Uterus (tissue), 3 donors: ENCODE measurements at regions not wholly inside any gene's neighbourhood (a gene's known extent, or its start where the extent isn't known, plus 50 kb on each side); places are given as distances from the start of the nearest gene placed in this dataset.

Experiments used
- DNase-seq, 2 donors: peaks; one replicate each; pipeline ENCODE4 v3.0.0-alpha.2; 2019 to 2020
- H3K27ac ChIP-seq, 2 donors: fragments of 200-600 bp; sonication (generic); 1 replicate in 1 of 2; 2 replicates in 1 of 2; pipeline ENCODE4 v1.5.1; 2016 to 2018
- H3K27me3 ChIP-seq, 2 donors: fragments of 200-600 bp; sonication (generic); one replicate each; pipeline ENCODE4 v1.5.1; 2018 to 2019; ENCODE audit warnings: control low read depth in 1 of 2
- H3K36me3 ChIP-seq, 2 donors: fragments of 200-600 bp; sonication (generic); one replicate each; pipeline ENCODE4 v1.5.1; 2019; ENCODE audit warnings: control low read depth in 1 of 2
- H3K4me1 ChIP-seq, 2 donors: fragments of 200-600 bp; sonication (generic); one replicate each; pipeline ENCODE4 v1.5.1; 2018 to 2019; ENCODE audit warnings: control low read depth in 1 of 2
- H3K4me3 ChIP-seq, 2 donors: fragments of 200-600 bp; sonication (generic); 1 replicate in 1 of 2; 2 replicates in 1 of 2; pipeline ENCODE4 v1.5.1; 2018 to 2019; ENCODE audit warnings: mild to moderate bottlenecking in 1 of 2
- H3K9me3 ChIP-seq, 2 donors: fragments of 200-600 bp; sonication (generic); one replicate each; pipeline ENCODE4 v1.5.1; 2019; ENCODE audit warnings: control low read depth in 1 of 2
- CTCF ChIP-seq, 4 experiments: fragments of 200-600 bp in 2 of 4; fragments of 450-650 bp in 2 of 4; sonication (generic) in 2 of 4; IDR thresholded peaks; one replicate each; pipeline ENCODE4 v1.5.1; 2016 to 2019; ENCODE audit warnings: antibody characterized with exemption in 4 of 4, mild to moderate bottlenecking in 2 of 4, moderate library complexity in 1 of 4
- POLR2A ChIP-seq, 2 donors: fragments of 450-650 bp; IDR thresholded peaks; one replicate each; pipeline ENCODE4 v1.6.1; 2016; ENCODE audit warnings: antibody characterized with exemption in 2 of 2, mild to moderate bottlenecking in 1 of 2, moderate library complexity in 1 of 2
- intact Hi-C: fragments of 100-400 bp; cut with DNase I; formaldehyde crosslinking; loops from one replicate; pipeline ENCODE4 v1.15.1; 2023; ENCODE audit warnings: low total_unique reads
- donor health status: DM: yes; HTN: yes; CAD: no.

GRCh38 chr14:53529519-53529918 is 376.4 kb upstream of the DDHD1 start:
- intact Hi-C loops = no loop called here
- no peak overlapping the region for H3K4me3 ChIP-seq

GRCh38 chr14:53528185-53528671 is 375.1 kb upstream of the DDHD1 start:
- Histone ChIP-seq H3K4me3 (no peak overlapping the region), H3K9me3 (no peaks in the 10 kb centered on the region), H3K4me1 (no peaks in the 10 kb centered on the region), H3K27me3 (no peaks in the 10 kb centered on the region), H3K36me3 (no peaks in the 10 kb centered on the region), H3K27ac (no peak overlapping the region)
- TF ChIP-seq POLR2A (IDR thresholded peaks at IDR 0.05) (no peak), CTCF (IDR thresholded peaks at IDR 0.05) (no peak)
- DNase-seq = no peak
- intact Hi-C loops = no loop called here

More at GRCh38 chr14:53529519-53529918, 376.4 kb upstream of the DDHD1 start:
- Histone ChIP-seq H3K9me3 (no peaks in the 10 kb centered on the region), H3K4me1 (no peaks in the 10 kb centered on the region), H3K27me3 (no peaks in the 10 kb centered on the region), H3K27ac (no peak overlapping the region), H3K36me3 (no peaks in the 10 kb centered on the region)
- no peak for DNase-seq
- TF ChIP-seq POLR2A (IDR thresholded peaks at IDR 0.05) = no peak
- TF ChIP-seq CTCF (IDR thresholded peaks at IDR 0.05) = no peak

- no peaks in the 10 kb centered on the region for H3K4me1 ChIP-seq
- no peak for TF ChIP-seq CTCF (IDR thresholded peaks at IDR 0.05)
- TF ChIP-seq POLR2A (IDR thresholded peaks at IDR 0.05) = no peak
- no peaks in the 10 kb centered on the region for H3K9me3 ChIP-seq
- H3K36me3 ChIP-seq = no peaks in the 10 kb centered on the region
- H3K4me3 ChIP-seq = no peak overlapping the region
- DNase-seq = no peak
- H3K27me3 ChIP-seq = no peaks in the 10 kb centered on the region
- no peak overlapping the region for H3K27ac ChIP-seq
- intact Hi-C loops = no loop called here
Observed at GRCh38 chr14:53526200-53526599, 373.1 kb upstream of the DDHD1 start.

DNA sequence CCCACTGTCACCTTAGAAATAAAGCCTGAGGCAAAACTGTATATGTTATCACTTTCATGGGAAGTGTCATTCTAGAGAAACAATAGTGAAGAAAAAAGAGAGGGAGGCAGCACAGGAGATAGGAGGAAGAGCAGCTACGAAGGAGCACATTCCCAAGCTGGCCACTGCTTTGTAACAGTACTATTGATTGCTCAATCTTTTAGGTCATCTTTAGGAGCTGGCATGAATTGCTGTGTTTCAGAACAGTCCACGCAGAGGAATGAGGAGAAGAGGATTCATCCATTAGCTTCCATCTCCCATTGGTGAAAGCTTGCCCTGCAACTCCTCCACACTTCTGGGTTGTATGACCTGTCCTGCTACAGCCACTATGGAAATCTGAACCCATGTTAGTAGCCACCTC is 372.5 kb upstream of the DDHD1 start:
- H3K27me3 ChIP-seq = no peaks in the 10 kb centered on the region
- H3K36me3 ChIP-seq = no peaks in the 10 kb centered on the region
- DNase-seq = no peak
- no peaks in the 10 kb centered on the region for H3K4me1 ChIP-seq
- H3K9me3 ChIP-seq = no peaks in the 10 kb centered on the region
- intact Hi-C loops = no loop called here
- no peak overlapping the region for H3K27ac ChIP-seq
- TF ChIP-seq POLR2A (IDR thresholded peaks at IDR 0.05) (no peak), CTCF (IDR thresholded peaks at IDR 0.05) (no peak)
- H3K4me3 ChIP-seq = no peak overlapping the region

- Histone ChIP-seq H3K4me3 (no peak overlapping the region), H3K27ac (no peak overlapping the region), H3K4me1 (no peaks in the 10 kb centered on the region), H3K9me3 (no peaks in the 10 kb centered on the region), H3K27me3 (no peaks in the 10 kb centered on the region), H3K36me3 (no peaks in the 10 kb centered on the region)
- DNase-seq = no peak
- intact Hi-C loops = no loop called here
- TF ChIP-seq POLR2A (IDR thresholded peaks at IDR 0.05) (no peak), CTCF (IDR thresholded peaks at IDR 0.05) (no peak)
Observed at GRCh38 chr14:53524391-53524790, 371.3 kb upstream of the DDHD1 start.
